ENCODE measurements at regions not wholly inside any gene's neighbourhood (a gene's known extent, or its start where the extent isn't known, plus 50 kb on each side); places are given as distances from the start of the nearest gene placed in this dataset.

DNA sequence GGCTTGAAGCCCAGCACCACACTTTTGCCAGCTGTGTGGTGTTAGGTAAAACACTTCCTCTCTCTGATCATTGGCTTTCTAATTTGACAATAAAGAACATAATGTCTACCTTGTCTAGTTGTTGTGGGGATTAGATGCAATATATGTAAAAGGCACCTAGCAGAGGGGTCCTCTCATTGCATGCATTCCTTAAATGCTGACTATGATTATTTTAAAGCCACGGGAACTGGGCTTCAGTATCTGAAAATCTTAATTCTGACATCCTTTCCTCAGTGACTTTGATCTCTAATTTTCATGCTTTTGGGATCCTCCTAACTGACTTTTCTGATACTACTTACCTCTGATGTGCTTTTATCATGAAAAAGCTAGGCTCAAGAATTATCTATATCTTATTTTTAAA lies 596.3 kb downstream of the TAFA4 start:
- Histone ChIP-seq H3K4me2 (no peak overlapping the region), H3K9me3 (no peaks in the 10 kb centered on the region), H3K4me1 (ENCODE audit: control insufficient read depth in 1 of 2, insufficient read depth in 2 of 2, low read depth in 1 of 2, low read length in 1 of 2) (no peaks in the 10 kb centered on the region), H3K36me3 (replicated peaks in 1 of 2; ENCODE audit: control insufficient read depth in 1 of 2, insufficient read depth in 2 of 2, low read length in 1 of 2) (no peaks in the 10 kb centered on the region), H3K4me3 (ENCODE audit: low read depth in 2 of 2, low read length in 1 of 2) (no peak overlapping the region), H3K27ac (ENCODE audit: low read depth in 2 of 2, low read length in 1 of 2) (no peak overlapping the region), H4K20me1 (ENCODE audit: insufficient read depth) (no peaks in the 10 kb centered on the region), H2AFZ (ENCODE audit: low read depth) (no peak overlapping the region), H3F3A (replicated peaks; ENCODE audit: insufficient read depth) (no peaks in the 10 kb centered on the region), H3K79me2 (ENCODE audit: insufficient read depth) (no peaks in the 10 kb centered on the region), H3K27me3 (ENCODE audit: insufficient read depth) (no peaks in the 10 kb centered on the region), H3K9ac (no peak overlapping the region), H3K9me2 (no peaks in the 10 kb centered on the region)
- TF ChIP-seq RFX5 (IDR thresholded peaks at IDR 0.05; ENCODE audit: low read length) (no peak), GABPA (IDR thresholded peaks at IDR 0.05; ENCODE audit: low read depth) (no peak), MXI1 (IDR thresholded peaks at IDR 0.05; ENCODE audit: low read depth, low read length) (no peak), EZH2phosphoT487 (IDR thresholded peaks at IDR 0.05; ENCODE audit: borderline replicate concordance, low read depth) (no peak), USF1 (IDR thresholded peaks at IDR 0.05; ENCODE audit: borderline replicate concordance, low read depth) (no peak), RCOR1 (IDR thresholded peaks at IDR 0.05; ENCODE audit: low read length) (no peak), ZBTB33 (IDR thresholded peaks at IDR 0.05; ENCODE audit: borderline replicate concordance, low read depth) (no peak), JUND (IDR thresholded peaks at IDR 0.05) (no peak), RXRA (IDR thresholded peaks at IDR 0.05; ENCODE audit: borderline replicate concordance, low read depth) (no peak), GATA2 (CRISPR knock-in tag; IDR thresholded peaks at IDR 0.05) (no peak), TEAD4 (IDR thresholded peaks at IDR 0.05; ENCODE audit: borderline replicate concordance, insufficient read depth) (no peak), TAF1 (IDR thresholded peaks at IDR 0.05; ENCODE audit: borderline replicate concordance, low read depth, low read length) (no peak), MAX (IDR thresholded peaks at IDR 0.05; ENCODE audit: low read depth) (no peak), MEF2A (IDR thresholded peaks at IDR 0.05; ENCODE audit: borderline replicate concordance, low read depth) (no peak), FOXJ3 (CRISPR knock-in tag; IDR thresholded peaks at IDR 0.05) (no peak), NRF1 (IDR thresholded peaks at IDR 0.05; ENCODE audit: low read depth, low read length) (no peak), POLR2AphosphoS5 (IDR thresholded peaks at IDR 0.05; ENCODE audit: low read depth, low read length) (no peak)
- TF ChIP-seq, protein P1, sequence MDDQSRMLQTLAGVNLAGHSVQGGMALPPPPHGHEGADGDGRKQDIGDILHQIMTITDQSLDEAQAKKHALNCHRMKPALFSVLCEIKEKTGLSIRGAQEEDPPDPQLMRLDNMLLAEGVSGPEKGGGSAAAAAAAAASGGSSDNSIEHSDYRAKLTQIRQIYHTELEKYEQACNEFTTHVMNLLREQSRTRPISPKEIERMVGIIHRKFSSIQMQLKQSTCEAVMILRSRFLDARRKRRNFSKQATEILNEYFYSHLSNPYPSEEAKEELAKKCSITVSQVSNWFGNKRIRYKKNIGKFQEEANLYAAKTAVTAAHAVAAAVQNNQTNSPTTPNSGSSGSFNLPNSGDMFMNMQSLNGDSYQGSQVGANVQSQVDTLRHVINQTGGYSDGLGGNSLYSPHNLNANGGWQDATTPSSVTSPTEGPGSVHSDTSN (IDR thresholded peaks at IDR 0.05): no peak
- TF ChIP-seq, protein P2, sequence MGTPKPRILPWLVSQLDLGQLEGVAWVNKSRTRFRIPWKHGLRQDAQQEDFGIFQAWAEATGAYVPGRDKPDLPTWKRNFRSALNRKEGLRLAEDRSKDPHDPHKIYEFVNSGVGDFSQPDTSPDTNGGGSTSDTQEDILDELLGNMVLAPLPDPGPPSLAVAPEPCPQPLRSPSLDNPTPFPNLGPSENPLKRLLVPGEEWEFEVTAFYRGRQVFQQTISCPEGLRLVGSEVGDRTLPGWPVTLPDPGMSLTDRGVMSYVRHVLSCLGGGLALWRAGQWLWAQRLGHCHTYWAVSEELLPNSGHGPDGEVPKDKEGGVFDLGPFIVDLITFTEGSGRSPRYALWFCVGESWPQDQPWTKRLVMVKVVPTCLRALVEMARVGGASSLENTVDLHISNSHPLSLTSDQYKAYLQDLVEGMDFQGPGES (IDR thresholded peaks at IDR 0.05; ENCODE audit: low read depth, low read length): no peak
- CTCF ChIA-PET: interaction anchor here (1.3 kb wide), 1 partner anchor 10 kb away, joined by 3 read pairs; no protein-coding TSS in a partner anchor
- POLR2A ChIA-PET: no interaction called here
- 13% methylated on average over 1 of the region's 1 CpG for WGBS (ENCODE audit: low lambda C conversion rate)
- no peak for DNase-seq
